Tibial nerve (tissue), 3 donors: ENCODE measurements at regions not wholly inside any gene's neighbourhood (a gene's known extent, or its start where the extent isn't known, plus 50 kb on each side); places are given as distances from the start of the nearest gene placed in this dataset.

ENCODE experiments used
- CTCF ChIP-seq, 5 experiments: fragments of 200-600 bp in 3 of 5; fragments of 450-650 bp in 2 of 5; sonication (generic) in 3 of 5; IDR thresholded peaks; one replicate each; pipeline ENCODE4 v1.5.1; 2016 to 2019; ENCODE audit warnings: antibody characterized with exemption in 5 of 5, mild to moderate bottlenecking in 3 of 5, moderate library complexity in 2 of 5
- POLR2A ChIP-seq, 2 donors: fragments of 450-650 bp; IDR thresholded peaks; one replicate each; pipeline ENCODE4 v1.6.1; 2017; ENCODE audit warnings: antibody characterized with exemption in 2 of 2, mild to moderate bottlenecking in 2 of 2, moderate library complexity in 2 of 2

- no peak for TF ChIP-seq CTCF (IDR thresholded peaks at IDR 0.05)
- TF ChIP-seq POLR2A (IDR thresholded peaks at IDR 0.05), result no peak
Measured at GRCh38 chr9:88059469-88059868, 78.8 kb downstream of the SPATA31C2 start.
